ENCODE measurements at regions not wholly inside any gene's neighbourhood (a gene's known extent, or its start where the extent isn't known, plus 50 kb on each side); places are given as distances from the start of the nearest gene placed in this dataset.

- no peak for TF ChIP-seq PPARA (CRISPR knock-in tag; IDR thresholded peaks at IDR 0.05; ENCODE audit: borderline replicate concordance)
- no peak for TF ChIP-seq ZFP3 (CRISPR knock-in tag; IDR thresholded peaks at IDR 0.05)
- TF ChIP-seq CSRNP3 (CRISPR knock-in tag; IDR thresholded peaks at IDR 0.05), result no peak
- no peak for TF ChIP-seq ZNF70 (CRISPR knock-in tag; IDR thresholded peaks at IDR 0.05)
- no peak for TF ChIP-seq CSDC2 (CRISPR knock-in tag; IDR thresholded peaks at IDR 0.05)
- TF ChIP-seq RARB (CRISPR knock-in tag; IDR thresholded peaks at IDR 0.05), result no peak
- TF ChIP-seq ARNTL (CRISPR knock-in tag; IDR thresholded peaks at IDR 0.05; ENCODE audit: borderline replicate concordance, low read depth), result no peak
- no peak for TF ChIP-seq SNAI2 (CRISPR knock-in tag; IDR thresholded peaks at IDR 0.05)
Measured at GRCh38 chr18:50454387-50454988, 79.6 kb downstream of the SKA1 start.
